C4-2B (cell line): ENCODE measurements at regions not wholly inside any gene's neighbourhood (a gene's known extent, or its start where the extent isn't known, plus 50 kb on each side); places are given as distances from the start of the nearest gene placed in this dataset.

Experiments used
- ZFX ChIP-seq: fragments of 450-650 bp; IDR thresholded peaks from 2 replicates; pipeline ENCODE4 v1.6.1; 2017
- TF ChIP-seq, protein P1 (sequence below): fragments of 450-650 bp; conservative IDR thresholded peaks from 2 replicates; pipeline ENCODE4 v1.5.1; 2017; ENCODE audit warnings: mild to moderate bottlenecking

GRCh38 chr2:16150456-16151280 lies 210.3 kb downstream of the MYCN start:
- TF ChIP-seq, protein P1, sequence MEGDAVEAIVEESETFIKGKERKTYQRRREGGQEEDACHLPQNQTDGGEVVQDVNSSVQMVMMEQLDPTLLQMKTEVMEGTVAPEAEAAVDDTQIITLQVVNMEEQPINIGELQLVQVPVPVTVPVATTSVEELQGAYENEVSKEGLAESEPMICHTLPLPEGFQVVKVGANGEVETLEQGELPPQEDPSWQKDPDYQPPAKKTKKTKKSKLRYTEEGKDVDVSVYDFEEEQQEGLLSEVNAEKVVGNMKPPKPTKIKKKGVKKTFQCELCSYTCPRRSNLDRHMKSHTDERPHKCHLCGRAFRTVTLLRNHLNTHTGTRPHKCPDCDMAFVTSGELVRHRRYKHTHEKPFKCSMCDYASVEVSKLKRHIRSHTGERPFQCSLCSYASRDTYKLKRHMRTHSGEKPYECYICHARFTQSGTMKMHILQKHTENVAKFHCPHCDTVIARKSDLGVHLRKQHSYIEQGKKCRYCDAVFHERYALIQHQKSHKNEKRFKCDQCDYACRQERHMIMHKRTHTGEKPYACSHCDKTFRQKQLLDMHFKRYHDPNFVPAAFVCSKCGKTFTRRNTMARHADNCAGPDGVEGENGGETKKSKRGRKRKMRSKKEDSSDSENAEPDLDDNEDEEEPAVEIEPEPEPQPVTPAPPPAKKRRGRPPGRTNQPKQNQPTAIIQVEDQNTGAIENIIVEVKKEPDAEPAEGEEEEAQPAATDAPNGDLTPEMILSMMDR = no peak
- no peak for TF ChIP-seq ZFX
